Activated CD8-positive, alpha-beta memory T cell treated with anti-CD3 and anti-CD28 coated beads for 4 hours (primary cell): ENCODE measurements at regions not wholly inside any gene's neighbourhood (a gene's known extent, or its start where the extent isn't known, plus 50 kb on each side); places are given as distances from the start of the nearest gene placed in this dataset.

Experiments used
- DNase-seq, 2 donors: peaks; one replicate each; pipeline ENCODE4 v3.0.0-alpha.2; 2020; ENCODE audit warnings: low read depth in 2 of 2

DNA sequence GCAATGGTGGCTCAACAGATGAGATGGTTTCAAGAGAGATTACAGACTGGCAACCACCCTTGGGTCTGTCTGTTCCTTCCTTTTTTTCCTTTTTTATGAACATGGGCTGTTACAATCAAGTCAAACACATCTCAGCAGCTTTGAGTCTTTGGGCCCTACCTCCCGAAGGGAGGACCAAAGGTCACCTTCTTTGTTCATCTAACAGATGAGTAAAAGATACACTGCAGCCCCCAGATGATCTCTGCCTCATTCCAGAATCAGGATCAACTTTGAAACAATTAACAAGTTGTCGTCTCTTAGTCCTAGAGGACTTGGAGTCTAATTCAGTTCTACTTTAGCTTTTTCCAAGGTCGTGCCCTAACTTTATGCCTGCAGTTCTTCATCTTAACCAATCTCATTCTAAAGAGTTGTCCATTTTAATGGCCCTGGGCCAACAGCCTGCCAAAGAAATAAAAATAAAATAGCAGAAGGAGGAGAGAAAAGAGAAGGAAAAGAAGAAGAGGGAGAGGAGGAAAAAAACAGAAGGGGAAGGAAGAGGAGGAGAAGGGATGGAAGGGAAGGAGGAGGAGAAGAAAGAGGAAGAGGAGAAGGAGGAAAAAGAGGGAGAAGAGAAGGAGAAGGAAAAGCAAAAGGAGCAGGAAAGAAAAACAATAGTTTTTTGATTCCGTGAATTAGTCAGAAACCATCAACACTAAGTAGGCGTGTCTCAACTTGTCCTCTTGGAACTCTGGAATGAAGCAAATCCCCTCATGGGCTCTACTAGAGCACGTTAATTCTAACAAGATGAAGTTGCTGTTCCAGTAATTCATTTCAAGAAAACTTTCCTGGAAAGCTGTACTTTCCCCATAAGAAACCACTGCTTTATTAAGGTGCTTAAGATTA, 281.2 kb downstream of the FOXO1 start:
- DNase-seq, result no peak

- no peak for DNase-seq
These were observed 280.6 kb downstream of the FOXO1 start for GRCh38 chr13:40385858-40386180.

DNA sequence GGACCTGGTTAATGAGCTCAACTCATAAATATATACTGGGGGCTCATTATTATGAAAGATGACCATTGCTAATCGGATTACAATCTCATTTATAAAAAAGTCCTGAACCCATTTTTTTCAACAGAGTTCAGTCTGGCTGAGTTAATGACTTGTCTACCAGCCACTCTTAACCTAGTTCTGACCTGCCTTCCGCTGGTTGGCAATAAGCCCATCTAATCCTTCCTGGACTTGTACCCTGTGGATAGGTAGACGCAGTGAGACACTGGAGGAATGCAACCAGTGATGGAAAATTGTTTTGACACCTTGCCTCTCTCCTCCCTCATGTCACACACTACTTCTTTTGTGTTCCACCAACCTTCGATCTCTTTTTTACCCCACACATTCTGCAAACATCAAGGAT, 279.9 kb downstream of the FOXO1 start:
- DNase-seq, result no peak

- no peak for DNase-seq
These were observed 278.7 kb downstream of the FOXO1 start for GRCh38 chr13:40387775-40388174.

- peak; percentile 58 to 66 for DNase-seq
These were observed 277.8 kb downstream of the FOXO1 start for GRCh38 chr13:40388617-40389016.

DNA sequence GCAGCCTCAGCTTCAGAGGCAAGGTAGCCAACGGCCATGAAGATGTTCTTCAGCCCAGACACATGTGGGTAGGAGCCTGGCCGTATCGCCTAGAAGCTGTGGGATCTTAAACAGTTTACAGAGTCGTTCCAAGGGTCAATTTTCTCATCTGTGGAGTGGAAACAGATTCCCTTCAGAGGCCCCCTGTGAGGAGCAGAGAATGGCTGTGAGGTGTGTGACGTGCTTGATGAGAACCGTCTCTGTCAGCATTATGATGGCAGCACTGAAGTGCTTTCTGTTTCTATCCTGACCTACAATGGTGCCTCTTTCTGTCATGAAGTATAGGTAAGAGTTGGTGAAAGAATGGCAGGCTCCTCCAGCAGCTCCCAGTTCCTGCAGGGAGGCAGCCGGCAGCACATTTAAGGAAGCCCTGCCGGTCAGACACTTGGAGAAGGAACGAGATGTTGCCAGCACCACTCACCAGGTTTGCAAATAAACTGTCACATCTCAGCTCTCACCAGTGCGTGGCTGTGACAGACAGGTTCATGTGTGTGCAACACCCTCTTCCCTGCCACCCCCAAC, 277.3 kb downstream of the FOXO1 start:
- DNase-seq, result peak; percentile 24 to 25

DNA sequence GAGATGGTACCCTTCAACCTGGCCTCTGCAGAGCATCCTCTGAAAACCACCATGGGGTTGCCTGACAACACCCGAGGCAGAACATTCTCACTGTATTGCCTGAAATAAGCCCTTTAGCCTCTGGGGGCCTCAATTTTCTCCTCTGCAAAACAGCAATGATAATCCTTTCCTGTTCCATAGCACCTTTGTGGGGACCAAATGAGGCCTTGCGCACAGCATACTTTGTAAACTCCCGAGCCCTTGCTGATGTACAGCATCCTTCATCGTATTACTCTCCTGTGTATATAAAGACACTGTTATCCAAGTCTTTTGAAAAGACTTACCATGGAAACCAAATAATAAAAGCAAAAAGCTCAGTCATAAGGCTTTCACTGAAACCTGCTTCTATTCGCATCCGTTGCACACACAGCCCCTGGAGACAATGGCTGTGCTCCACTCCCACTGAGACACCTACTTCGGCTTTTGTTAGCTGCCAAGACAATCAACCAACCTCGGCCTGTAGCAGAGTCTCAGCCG, 276.0 kb downstream of the FOXO1 start:
- DNase-seq, result no peak

DNA sequence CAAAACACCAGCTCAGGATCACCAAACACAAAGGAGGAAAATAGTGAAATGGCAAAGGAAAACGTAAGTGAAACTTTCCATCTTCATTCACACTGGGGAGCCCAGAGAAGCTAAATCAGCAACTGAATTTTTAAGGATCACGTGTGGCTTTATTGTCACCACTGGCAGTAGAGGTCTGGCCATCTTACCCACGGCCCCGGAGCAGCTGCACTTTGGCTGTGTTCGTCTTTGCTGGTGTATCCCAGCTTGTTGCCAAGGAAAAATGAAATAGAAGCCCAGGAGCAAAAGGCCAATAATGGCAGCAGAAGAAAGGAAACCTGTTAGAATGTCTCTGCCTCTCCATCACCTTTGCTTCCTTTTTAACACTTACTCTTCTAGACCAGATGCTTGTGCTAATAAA, 274.7 kb downstream of the FOXO1 start:
- no peak for DNase-seq

DNA sequence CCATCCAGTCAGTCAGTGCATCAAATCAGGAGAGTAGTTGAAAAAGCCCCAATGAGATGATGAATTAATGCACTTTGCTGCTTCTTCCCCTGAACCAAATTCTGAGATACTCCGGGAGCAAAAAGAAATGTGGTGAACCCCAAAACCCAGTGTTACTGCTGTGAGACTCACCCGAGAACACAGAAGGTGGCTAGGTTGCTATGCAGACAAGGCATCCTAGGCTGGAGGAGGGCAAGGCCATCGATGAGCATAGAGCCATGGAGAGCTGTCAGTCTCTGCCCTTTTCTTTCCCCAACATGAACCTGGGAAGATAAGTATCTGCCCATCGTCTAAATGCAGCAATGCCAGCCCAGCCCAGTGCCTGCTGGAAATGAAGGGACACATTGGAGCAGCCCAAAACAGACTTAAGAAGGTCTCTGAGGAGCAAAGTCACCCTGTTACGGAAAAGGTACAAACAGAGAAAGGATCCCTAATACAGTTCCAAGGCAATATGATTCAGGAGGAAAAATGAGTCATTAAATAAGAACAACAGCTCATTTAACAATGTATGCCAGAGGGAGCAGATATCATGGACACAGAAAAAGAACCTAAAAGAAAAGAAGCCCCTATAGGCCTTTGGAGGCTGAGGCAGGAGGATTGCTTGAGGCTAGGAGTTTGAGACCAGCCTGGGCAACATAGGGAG, 272.0 kb downstream of the FOXO1 start:
- no peak for DNase-seq

DNA sequence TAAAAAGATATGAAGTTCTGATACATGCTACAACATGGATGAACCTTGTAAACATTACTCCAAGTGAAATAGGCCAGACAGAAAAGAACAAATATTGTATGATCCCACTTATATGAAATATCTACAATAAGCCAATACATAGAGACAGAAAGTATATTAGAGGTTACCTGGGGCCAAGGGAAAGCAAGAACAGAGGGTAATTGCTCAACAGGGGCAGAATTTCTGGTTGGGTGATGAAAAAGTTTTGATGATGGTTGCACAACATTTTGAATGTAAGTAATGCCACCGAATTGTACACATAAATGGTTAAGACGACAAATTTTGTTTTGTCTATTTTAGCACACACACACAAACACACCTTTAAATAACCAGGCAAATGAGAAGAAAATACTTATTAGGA, 268.4 kb downstream of the FOXO1 start:
- no peak for DNase-seq

GRCh38 chr13:40399756-40400155, 266.7 kb downstream of the FOXO1 start:
- no peak for DNase-seq

- DNase-seq, result peak in 1 of 2 donors; percentile 35
These were observed 264.3 kb downstream of the FOXO1 start for GRCh38 chr13:40401911-40402776.

DNA sequence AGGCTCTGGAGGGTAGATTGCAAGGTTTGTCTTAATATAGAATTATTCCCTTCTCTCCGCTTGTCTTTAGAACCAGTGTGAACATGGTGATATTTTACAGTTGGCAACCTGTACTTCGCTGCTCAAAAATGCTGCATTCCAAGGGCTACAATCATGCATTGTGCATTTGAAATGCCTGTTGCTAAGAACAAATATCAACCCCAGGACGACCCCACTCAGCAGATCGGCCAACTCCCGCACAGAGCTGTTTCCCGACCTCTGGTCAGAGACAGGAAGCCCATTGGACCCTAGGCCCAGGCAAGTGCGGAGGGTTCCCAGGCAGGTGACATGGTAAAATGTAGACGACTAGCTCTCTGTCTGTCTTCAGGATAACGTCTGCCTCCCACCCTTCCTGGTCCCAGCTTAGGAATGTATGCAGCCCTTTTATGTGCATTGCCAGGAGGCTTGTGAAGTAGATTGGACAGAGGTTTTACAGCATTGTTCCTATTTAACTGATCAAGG, 263.5 kb downstream of the FOXO1 start:
- no peak for DNase-seq

DNA sequence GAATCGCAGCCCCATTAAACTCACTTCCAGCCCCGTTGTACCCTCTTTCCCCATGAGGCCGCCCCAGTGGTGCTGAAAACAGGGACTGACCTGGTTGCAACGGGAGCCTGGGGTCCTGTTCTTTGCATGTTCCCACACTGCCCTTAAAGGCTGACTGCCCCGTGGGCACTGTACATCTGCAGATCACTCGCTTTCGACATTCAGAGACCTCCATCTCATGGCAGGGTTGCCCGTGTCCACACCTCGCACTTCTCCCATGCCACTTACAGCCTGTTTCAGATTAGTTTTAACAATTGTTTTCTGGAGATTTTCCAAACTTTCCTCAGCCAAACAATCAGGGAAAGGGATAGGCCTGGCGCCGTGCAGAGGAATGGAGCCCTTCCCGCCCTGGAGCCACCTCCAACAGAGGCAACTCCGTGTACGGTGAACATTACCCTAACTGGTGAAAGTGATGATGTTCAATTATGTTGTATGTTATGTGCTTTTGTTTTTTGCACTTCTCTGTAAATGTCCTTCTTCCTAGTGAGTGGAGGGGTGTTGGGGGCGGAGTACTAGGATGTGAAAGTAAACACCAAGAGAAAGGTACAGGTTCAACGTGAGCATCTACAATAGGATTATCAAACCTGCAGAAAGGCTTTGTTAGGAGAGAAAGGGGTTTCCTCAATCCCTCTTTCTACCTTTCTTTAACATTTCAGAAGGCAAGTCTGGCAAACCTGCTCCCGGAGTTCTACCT, 262.8 kb downstream of the FOXO1 start:
- no peak for DNase-seq

DNA sequence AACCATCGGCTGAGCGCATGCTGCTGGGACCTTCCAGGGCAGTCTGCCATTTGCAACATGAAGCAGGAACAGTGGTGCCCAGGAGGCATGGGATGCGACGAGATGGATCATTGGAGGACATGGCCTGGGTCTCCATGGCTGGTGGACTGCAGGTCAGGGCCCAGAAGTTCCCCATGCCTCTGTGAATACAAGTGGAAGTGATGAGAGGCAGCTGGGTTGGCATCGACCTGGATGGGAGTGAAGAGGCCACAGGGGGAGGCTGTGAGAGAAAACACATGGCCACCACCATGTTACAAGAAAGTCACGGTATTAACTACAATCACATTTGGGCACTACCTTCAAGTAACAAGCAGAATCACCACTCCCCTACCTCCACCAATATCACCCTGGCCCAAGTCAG, 262.0 kb downstream of the FOXO1 start:
- no peak for DNase-seq

- DNase-seq, result no peak
These were observed 261.3 kb downstream of the FOXO1 start for GRCh38 chr13:40404967-40405716.

GRCh38 chr13:40406405-40407120, 259.9 kb downstream of the FOXO1 start:
- DNase-seq, result no peak

GRCh38 chr13:40407567-40407966, 258.9 kb downstream of the FOXO1 start:
- DNase-seq, result no peak

DNA sequence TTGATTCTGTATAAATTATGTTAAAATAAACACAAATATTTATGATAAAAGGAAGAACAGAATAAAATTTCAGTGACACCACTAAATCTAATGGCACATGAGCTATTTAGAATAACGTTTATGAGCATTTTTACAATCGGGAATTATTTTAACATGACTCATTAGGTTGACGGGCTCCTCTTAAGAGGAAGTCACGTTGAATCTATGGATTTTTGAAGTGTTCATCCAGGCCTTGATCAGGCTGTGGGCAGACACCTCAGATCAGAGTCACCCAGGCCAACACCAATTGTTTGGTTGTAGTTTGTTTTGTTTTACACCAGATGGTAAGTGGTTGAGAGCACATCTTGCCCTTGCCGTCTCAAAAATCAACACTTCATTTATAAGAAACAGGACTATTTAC, 257.8 kb downstream of the FOXO1 start:
- no peak for DNase-seq

- DNase-seq, result no peak
These were observed 257.2 kb downstream of the FOXO1 start for GRCh38 chr13:40409278-40409677.
